GM21360 (cell line): ENCODE measurements at regions not wholly inside any gene's neighbourhood (a gene's known extent, or its start where the extent isn't known, plus 50 kb on each side); places are given as distances from the start of the nearest gene placed in this dataset.

Experiments
- ATAC-seq: cut with Tn5 transposase; IDR thresholded peaks from one replicate; pipeline ENCODE4 v1.9.1; 2021; ENCODE audit warnings: mild to moderate bottlenecking, moderate library complexity; ENCODE audit not compliant: unreplicated experiment

DNA sequence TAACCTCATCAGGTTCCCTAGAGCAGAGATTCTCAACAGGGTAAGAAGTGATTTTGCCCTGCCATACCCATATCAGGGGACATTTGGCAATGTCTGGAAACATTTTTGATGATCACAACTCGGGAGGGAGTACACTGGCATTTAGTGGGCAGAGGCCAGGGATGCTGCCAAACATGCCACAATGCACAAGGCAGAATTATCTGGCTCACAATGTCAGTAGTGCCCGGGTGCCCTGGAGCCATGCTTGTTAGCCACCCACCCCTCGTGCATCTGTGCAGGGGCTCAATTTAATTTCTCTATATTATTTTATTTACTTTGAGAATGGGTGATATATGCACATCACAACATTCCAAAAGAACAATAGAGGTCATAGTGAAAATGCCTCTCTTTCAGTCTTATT lies 82.0 kb upstream of the DHX15 start:
- ATAC-seq, result no peak

DNA sequence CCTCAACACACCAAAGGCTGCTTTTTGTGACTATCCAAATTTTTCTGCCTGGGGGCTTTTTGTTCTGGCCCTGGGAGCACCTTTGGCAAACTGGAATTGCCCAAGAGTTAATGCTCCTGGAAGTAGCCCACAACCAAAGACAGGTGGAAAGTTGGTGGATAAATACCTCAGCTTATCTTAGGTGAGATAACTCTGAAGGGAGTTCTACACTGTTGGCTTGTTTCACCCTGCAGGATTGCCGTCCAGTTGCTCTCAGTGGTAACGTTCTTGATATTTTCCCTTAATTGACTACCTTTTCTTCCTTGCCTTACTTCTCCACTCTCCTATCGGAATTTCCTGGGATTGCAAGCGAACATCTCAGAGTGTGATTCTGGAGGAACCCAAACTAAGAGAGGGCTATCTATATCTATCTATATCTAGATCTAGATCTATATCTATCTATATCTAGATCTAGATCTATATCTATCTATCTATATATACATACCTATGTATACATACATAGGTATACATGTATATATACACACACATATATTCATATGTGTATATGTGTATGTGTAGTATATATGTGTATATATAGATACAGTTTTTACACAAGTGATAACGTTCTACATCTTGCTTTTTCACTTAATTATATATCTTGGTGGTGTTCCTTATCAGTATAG lies 82.6 kb upstream of the DHX15 start:
- no peak for ATAC-seq

DNA sequence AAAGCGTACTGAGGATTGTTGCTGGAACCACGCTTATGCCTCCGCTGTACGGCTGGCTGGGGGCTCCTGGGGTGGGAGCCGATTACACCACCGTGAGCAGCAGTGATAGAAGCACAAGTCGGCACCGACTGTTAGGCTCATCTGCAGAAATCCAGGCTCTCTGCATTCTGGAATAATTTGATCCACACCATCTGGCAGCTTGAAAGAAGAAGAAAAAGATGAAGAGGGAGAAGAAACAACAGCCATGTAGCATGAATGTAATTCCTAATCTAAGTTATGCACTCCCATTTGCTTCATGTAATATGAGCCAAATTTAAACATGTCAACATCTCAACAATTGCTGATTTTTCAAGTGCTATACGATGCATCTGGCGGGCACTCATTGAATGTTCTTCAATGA lies 84.6 kb upstream of the DHX15 start:
- no peak for ATAC-seq

- no peak for ATAC-seq
These were observed 85.4 kb upstream of the DHX15 start for GRCh38 chr4:24669751-24670150.

DNA sequence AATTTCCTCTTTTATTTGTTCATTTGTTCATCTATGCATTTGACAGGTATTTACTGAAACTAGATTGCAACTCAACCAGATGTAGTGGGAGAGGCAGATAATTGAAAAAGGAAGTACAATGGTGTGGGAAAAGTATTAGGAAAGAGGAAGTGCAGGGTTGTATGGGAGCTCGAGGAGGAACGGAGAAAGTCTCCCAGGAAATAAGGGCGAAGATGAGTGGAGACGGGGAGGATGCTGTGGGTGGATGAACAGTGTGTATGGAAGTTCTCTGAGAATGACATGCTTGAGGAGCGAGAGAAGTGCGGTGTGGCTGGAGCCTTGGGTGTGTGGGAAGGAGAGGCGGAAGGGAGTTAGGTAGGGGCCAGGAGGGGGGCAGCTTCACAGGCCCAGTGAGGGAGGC lies 87.5 kb upstream of the DHX15 start:
- ATAC-seq, result no peak

GRCh38 chr4:24672880-24673279 lies 88.5 kb upstream of the DHX15 start:
- no peak for ATAC-seq

- ATAC-seq, result no peak
These were observed 89.9 kb upstream of the DHX15 start for GRCh38 chr4:24674279-24674678.

GRCh38 chr4:24675721-24676389 lies 91.5 kb upstream of the DHX15 start:
- no peak for ATAC-seq

DNA sequence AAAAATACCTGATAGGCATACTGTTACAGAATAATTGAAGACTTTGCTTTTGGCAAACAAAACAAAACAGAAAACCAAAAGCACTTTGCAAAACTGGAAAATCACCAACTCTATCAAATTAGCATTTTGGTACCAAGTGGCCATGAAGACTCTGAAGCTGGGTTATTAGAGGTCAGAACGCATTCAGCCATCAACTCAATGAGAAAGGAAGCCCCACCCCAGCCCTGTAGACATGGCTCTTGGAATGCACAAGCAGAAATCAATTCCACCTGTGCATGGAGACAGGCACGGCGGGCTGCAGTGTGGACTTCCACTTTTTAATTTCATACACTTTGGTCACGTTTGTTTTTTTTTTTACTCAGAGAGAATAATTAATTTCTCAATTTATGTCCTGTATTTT lies 93.6 kb upstream of the DHX15 start:
- ATAC-seq, result no peak

GRCh38 chr4:24680746-24681448 lies 96.5 kb upstream of the DHX15 start:
- no peak for ATAC-seq

- no peak for ATAC-seq
These were observed 98.8 kb upstream of the DHX15 start for GRCh38 chr4:24683116-24683515.

DNA sequence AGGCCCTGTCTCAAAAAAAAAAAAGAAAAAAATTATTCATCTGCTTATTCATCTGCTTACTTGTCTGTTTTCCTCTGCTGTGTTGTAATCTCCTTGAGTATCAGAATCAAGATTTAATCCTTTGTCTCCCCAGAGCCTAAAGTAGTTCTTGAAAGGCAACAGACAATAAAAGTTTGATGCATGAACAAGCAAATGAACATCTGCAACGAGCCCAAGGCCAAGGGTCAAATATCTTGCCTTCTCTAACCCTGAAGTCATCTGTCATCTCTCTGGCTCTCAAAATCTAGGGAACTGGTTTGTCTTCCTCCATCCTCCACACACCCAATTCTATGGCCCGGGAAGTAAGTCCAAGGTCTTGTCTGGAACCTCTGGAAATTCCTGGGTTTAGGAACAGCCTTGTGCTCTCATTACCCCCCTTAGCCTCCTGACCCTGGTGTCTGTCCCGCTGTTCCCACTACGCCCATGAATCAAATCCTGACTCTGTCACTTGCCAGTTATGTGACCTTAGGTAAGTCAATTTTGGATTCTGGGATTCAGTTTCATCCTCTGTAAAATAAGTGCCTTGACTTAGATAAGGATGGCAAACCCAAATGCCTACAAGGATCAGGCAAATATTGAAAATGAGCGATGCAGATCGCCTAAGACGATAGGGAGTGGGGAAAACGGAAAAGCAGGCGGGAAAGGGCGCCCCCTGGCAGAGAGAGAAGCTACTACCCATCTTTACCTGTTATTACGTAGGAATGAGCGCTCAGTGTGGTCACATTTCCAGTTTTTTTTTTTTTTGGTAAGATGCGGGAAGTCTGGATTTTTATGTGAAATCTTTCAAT lies 102.7 kb upstream of the DHX15 start:
- no peak for ATAC-seq

DNA sequence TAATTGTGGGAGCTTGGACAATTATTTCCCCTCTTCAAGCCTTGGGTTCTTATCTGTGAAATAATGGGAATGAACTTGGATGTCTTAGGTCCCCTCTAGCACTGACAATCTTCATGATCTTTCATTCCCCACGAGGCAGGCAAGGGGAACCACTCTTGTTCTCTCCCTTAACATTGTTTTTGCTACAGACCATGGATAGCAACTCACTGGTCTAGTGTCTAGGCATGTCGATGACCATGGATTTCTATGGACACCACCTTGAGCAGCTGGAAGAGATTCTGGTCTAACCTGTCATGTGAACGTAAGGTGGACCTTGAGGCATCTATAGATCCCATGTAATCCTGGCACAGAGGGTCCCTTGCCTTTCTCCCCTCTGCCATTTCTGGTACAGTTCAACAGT lies 104.1 kb upstream of the DHX15 start:
- no peak for ATAC-seq

DNA sequence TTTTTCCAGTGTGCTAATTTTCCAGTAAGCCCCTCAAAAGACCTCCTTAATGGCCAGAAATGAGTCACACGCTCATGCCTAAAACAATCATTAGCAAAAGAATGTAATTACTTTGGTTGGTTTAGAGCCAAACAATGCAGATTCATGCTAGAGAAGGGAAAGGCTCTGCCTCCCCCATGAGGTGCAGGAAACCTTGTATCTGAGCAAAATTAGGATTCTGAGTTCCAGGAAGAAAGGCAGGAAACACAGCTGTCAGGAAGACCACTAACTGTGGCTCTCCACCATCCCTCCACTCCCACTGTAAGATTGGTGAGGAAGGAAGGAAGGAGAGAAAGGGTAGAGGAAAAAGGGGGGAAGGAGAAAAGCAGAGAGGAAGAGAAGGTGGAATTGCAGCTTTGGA lies 104.9 kb upstream of the DHX15 start:
- no peak for ATAC-seq

- no peak for ATAC-seq
These were observed 104.9 kb upstream of the SOD3 start for GRCh38 chr4:24690436-24690835.

- ATAC-seq, result no peak
These were observed 101.7 kb upstream of the SOD3 start for GRCh38 chr4:24693636-24694035.

DNA sequence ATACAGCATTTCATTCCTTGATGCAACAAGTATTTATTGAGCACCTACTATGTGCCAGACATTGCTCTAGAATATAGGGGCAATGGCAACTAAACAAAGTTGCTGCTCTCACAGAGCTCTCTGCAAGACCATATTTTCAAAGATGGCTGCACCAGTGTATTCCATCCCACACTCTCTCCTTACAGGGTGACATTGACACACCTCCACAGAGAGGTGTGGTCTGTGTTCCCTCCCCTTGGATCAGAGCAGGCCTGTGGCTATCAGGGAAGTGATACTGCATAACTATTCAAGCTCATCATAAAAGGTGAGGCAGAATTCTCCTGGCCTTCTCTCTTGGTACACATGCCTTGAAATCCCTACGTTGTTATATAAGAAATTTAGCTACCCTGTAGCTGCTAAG lies 95.3 kb upstream of the SOD3 start:
- ATAC-seq, result no peak

- ATAC-seq, result no peak
These were observed 93.7 kb upstream of the SOD3 start for GRCh38 chr4:24701683-24702082.

DNA sequence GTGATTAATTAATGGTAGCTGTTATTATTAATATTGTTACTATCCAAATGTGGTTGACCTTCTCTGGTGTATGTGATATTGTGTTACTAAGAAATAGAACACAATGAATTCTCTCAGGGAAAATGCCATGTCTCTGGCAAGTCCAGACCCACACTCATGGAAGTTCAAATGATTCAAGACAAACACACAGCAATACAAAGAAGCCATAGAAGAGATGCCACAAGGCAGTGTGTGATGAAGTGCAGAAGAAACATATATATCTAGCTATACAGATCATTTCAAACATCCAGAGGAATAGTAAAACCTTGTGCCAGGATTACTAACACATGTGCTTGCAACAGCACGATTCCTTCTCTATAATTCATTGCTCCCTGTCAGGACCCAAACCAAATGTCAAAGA lies 93.1 kb upstream of the SOD3 start:
- ATAC-seq, result no peak

GRCh38 chr4:24703298-24703697 lies 92.1 kb upstream of the SOD3 start:
- no peak for ATAC-seq

GRCh38 chr4:24704149-24704548 lies 91.2 kb upstream of the SOD3 start:
- no peak for ATAC-seq
